K562 (cell line): ENCODE measurements at regions not wholly inside any gene's neighbourhood (a gene's known extent, or its start where the extent isn't known, plus 50 kb on each side); places are given as distances from the start of the nearest gene placed in this dataset.

Source experiments
- CBX5 ChIP-seq: IDR thresholded peaks from 2 replicates; pipeline ENCODE4 v1.6.1; 2014; ENCODE audit warnings: low read depth, borderline replicate concordance
- GTF2A2 ChIP-seq: IDR thresholded peaks from 2 replicates; pipeline ENCODE4 v1.6.1; 2016; ENCODE audit warnings: mild to moderate bottlenecking, missing genetic modification characterization, missing compliant biosample characterization
- HNRNPUL1 ChIP-seq: fragments of 200-400 bp; formaldehyde crosslinking; IDR thresholded peaks from 2 replicates; pipeline ENCODE4 v1.6.1; 2017; ENCODE audit warnings: low read length
- NCOA4 ChIP-seq: fragments of 450-650 bp; IDR thresholded peaks from 2 replicates; pipeline ENCODE4 v1.6.1; 2018; ENCODE audit warnings: mild to moderate bottlenecking; ENCODE audit not compliant: partially characterized antibody
- SETDB1 ChIP-seq: IDR thresholded peaks from one replicate; pipeline ENCODE4 v1.6.1; 2012; ENCODE audit warnings: low read length, control low read depth, inconsistent platforms
- SIN3A ChIP-seq, 2 experiments: fragments of 150-350 bp in 1 of 2; IDR thresholded peaks; 2 replicates each; pipeline ENCODE4 v1.6.1; 2011 to 2016; ENCODE audit warnings: borderline replicate concordance in 2 of 2, low read depth in 2 of 2, low read length in 2 of 2, mild to moderate bottlenecking in 2 of 2, moderate library complexity in 2 of 2; ENCODE audit not compliant: control insufficient read depth in 1 of 2
- ZNF354B ChIP-seq: fragments of 250-450 bp; sonication (Bioruptor Pico); IDR thresholded peaks from 2 replicates; pipeline ENCODE4 v1.4.0; 2020
- TF ChIP-seq, protein P1 (sequence below), 3 experiments: IDR thresholded peaks in 2 of 3; conservative IDR thresholded peaks in 1 of 3; 2 replicates each; pipeline ENCODE4 v1.5.1; 2011 to 2012; ENCODE audit warnings: low read length in 3 of 3, mild to moderate bottlenecking in 3 of 3, control low read depth in 2 of 3, improper control_type of control experiment in 1 of 3, inconsistent platforms in 1 of 3, low read depth in 1 of 3, mixed read lengths in 1 of 3, moderate library complexity in 1 of 3; ENCODE audit not compliant: insufficient read depth in 2 of 3
- TF ChIP-seq, protein P2 (sequence below): fragments of 450-650 bp; IDR thresholded peaks from 2 replicates; pipeline ENCODE4 v1.7.1; 2018; ENCODE audit warnings: mild to moderate bottlenecking, low read depth; ENCODE audit not compliant: partially characterized antibody
- TF ChIP-seq, protein P3 (sequence below): IDR thresholded peaks from 3 replicates; pipeline ENCODE4 v1.6.1; 2011; ENCODE audit warnings: borderline replicate concordance, mild to moderate bottlenecking, moderate library complexity; ENCODE audit not compliant: insufficient read length; ENCODE audit errors: extremely low read depth

DNA sequence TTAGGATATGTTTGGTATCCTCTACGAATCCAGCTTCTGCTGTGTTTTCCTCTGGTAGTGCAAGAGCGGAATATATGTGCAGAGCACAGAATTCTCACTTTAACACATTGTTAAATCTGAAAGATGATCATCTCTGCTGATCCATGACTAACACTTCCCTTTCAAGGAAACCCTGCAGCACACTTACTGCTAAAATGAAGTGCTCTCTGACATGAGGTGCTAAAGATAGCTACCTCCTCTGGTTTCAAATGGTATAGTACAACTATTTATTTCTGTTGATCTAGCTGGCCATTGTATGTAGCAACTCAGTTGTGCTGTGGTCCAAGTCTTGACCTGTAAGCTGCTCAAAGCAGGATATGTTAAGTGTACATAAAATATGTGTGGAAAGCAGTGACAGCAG lies 162.4 kb upstream of the FMR1 start:
- TF ChIP-seq SIN3A (IDR thresholded peaks at IDR 0.05; ENCODE audit: borderline replicate concordance in 2 of 2, control insufficient read depth in 1 of 2, low read depth in 2 of 2, low read length in 2 of 2), result no peak
- TF ChIP-seq, protein P1, sequence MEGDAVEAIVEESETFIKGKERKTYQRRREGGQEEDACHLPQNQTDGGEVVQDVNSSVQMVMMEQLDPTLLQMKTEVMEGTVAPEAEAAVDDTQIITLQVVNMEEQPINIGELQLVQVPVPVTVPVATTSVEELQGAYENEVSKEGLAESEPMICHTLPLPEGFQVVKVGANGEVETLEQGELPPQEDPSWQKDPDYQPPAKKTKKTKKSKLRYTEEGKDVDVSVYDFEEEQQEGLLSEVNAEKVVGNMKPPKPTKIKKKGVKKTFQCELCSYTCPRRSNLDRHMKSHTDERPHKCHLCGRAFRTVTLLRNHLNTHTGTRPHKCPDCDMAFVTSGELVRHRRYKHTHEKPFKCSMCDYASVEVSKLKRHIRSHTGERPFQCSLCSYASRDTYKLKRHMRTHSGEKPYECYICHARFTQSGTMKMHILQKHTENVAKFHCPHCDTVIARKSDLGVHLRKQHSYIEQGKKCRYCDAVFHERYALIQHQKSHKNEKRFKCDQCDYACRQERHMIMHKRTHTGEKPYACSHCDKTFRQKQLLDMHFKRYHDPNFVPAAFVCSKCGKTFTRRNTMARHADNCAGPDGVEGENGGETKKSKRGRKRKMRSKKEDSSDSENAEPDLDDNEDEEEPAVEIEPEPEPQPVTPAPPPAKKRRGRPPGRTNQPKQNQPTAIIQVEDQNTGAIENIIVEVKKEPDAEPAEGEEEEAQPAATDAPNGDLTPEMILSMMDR (IDR thresholded peaks at IDR 0.05 in 2 of 3, conservative IDR thresholded peaks at IDR 0.05 in 1 of 3; ENCODE audit: insufficient read depth in 2 of 3, low read depth in 1 of 3, low read length in 3 of 3), result no peak
- TF ChIP-seq HNRNPUL1, result no peak
- no peak for TF ChIP-seq SETDB1
- TF ChIP-seq NCOA4, result no peak
- TF ChIP-seq, protein P2, sequence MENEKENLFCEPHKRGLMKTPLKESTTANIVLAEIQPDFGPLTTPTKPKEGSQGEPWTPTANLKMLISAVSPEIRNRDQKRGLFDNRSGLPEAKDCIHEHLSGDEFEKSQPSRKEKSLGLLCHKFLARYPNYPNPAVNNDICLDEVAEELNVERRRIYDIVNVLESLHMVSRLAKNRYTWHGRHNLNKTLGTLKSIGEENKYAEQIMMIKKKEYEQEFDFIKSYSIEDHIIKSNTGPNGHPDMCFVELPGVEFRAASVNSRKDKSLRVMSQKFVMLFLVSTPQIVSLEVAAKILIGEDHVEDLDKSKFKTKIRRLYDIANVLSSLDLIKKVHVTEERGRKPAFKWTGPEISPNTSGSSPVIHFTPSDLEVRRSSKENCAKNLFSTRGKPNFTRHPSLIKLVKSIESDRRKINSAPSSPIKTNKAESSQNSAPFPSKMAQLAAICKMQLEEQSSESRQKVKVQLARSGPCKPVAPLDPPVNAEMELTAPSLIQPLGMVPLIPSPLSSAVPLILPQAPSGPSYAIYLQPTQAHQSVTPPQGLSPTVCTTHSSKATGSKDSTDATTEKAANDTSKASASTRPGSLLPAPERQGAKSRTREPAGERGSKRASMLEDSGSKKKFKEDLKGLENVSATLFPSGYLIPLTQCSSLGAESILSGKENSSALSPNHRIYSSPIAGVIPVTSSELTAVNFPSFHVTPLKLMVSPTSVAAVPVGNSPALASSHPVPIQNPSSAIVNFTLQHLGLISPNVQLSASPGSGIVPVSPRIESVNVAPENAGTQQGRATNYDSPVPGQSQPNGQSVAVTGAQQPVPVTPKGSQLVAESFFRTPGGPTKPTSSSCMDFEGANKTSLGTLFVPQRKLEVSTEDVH, result no peak
- TF ChIP-seq, protein P3, sequence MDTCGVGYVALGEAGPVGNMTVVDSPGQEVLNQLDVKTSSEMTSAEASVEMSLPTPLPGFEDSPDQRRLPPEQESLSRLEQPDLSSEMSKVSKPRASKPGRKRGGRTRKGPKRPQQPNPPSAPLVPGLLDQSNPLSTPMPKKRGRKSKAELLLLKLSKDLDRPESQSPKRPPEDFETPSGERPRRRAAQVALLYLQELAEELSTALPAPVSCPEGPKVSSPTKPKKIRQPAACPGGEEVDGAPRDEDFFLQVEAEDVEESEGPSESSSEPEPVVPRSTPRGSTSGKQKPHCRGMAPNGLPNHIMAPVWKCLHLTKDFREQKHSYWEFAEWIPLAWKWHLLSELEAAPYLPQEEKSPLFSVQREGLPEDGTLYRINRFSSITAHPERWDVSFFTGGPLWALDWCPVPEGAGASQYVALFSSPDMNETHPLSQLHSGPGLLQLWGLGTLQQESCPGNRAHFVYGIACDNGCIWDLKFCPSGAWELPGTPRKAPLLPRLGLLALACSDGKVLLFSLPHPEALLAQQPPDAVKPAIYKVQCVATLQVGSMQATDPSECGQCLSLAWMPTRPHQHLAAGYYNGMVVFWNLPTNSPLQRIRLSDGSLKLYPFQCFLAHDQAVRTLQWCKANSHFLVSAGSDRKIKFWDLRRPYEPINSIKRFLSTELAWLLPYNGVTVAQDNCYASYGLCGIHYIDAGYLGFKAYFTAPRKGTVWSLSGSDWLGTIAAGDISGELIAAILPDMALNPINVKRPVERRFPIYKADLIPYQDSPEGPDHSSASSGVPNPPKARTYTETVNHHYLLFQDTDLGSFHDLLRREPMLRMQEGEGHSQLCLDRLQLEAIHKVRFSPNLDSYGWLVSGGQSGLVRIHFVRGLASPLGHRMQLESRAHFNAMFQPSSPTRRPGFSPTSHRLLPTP, result no peak
- TF ChIP-seq ZNF354B (CRISPR knock-in tag), result no peak
- no peak for TF ChIP-seq CBX5
- TF ChIP-seq GTF2A2, result no peak
